ENCODE measurements at regions not wholly inside any gene's neighbourhood (a gene's known extent, or its start where the extent isn't known, plus 50 kb on each side); places are given as distances from the start of the nearest gene placed in this dataset.

DNA sequence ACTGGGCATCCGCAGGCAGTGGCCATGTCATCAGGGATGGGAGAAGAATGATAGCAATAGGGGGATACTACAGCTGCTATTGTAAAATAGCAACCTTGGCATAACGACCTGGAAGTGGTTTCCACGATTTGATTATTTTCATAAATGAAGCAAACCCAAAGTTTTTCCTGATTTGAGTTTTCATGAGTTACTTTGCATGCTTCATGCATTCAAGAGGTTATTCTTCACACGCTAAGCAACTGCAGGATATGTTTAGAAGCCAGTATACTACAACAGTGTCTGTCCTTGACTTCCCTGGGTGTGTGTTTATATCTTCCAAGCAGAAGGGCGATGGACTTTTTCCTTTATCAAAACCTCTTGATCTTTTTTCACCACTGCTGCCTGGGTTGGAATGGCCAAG is 281.1 kb upstream of the DUSP10 start:
- H3K4me3 ChIP-seq (IDR thresholded peaks at IDR 0.05; ENCODE audit: insufficient read depth, low read depth, low read length), result no peak overlapping the region
- H3K4me1 ChIP-seq (ENCODE audit: low read depth, poor library complexity, severe bottlenecking), result peaks cover 7% of the 10 kb centered on the region
- H3K9ac ChIP-seq, result no peak overlapping the region
- no peak overlapping the region for H3K27ac ChIP-seq
- no peak overlapping the region for H2AFZ ChIP-seq (ENCODE audit: low read depth)
- H3K27me3 ChIP-seq (ENCODE audit: insufficient read depth, low read depth), result no peaks in the 10 kb centered on the region
- H3K4me2 ChIP-seq, result no peak overlapping the region
- H4K20me1 ChIP-seq (ENCODE audit: insufficient read depth), result no peaks in the 10 kb centered on the region
- H3K79me2 ChIP-seq (ENCODE audit: insufficient read depth, low read depth), result no peaks in the 10 kb centered on the region
- TF ChIP-seq, protein P1, sequence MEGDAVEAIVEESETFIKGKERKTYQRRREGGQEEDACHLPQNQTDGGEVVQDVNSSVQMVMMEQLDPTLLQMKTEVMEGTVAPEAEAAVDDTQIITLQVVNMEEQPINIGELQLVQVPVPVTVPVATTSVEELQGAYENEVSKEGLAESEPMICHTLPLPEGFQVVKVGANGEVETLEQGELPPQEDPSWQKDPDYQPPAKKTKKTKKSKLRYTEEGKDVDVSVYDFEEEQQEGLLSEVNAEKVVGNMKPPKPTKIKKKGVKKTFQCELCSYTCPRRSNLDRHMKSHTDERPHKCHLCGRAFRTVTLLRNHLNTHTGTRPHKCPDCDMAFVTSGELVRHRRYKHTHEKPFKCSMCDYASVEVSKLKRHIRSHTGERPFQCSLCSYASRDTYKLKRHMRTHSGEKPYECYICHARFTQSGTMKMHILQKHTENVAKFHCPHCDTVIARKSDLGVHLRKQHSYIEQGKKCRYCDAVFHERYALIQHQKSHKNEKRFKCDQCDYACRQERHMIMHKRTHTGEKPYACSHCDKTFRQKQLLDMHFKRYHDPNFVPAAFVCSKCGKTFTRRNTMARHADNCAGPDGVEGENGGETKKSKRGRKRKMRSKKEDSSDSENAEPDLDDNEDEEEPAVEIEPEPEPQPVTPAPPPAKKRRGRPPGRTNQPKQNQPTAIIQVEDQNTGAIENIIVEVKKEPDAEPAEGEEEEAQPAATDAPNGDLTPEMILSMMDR (conservative IDR thresholded peaks at IDR 0.05; ENCODE audit: low read depth, low read length), result no peak
- no peaks in the 10 kb centered on the region for H3K36me3 ChIP-seq (ENCODE audit: insufficient read depth)

DNA sequence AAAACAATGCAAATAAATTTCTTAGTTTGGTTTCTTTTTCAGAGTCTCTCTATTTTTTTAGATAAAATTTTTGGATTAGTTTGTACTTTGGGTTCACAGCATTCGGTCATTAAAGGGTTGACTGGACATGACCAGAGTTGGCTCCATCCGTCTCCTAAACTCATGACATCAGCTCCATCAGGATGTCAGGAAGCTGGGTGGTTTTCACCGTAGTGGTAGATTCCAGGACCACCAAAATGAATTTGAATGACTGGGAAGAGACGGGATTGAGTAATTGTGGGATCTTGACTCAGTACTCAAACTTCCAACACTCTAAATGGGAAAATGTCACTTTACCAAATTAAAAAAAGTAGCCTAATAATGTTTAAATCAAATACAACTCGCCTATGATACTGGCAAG is 279.2 kb upstream of the DUSP10 start:
- no peaks in the 10 kb centered on the region for H3K79me2 ChIP-seq (ENCODE audit: insufficient read depth, low read depth)
- H3K27ac ChIP-seq, result no peak overlapping the region
- H3K9ac ChIP-seq, result no peak overlapping the region
- H3K27me3 ChIP-seq (ENCODE audit: insufficient read depth, low read depth), result no peaks in the 10 kb centered on the region
- no peaks in the 10 kb centered on the region for H3K36me3 ChIP-seq (ENCODE audit: insufficient read depth)
- no peak overlapping the region for H2AFZ ChIP-seq (ENCODE audit: low read depth)
- H3K4me3 ChIP-seq (IDR thresholded peaks at IDR 0.05; ENCODE audit: insufficient read depth, low read depth, low read length), result no peak overlapping the region
- H3K4me1 ChIP-seq (ENCODE audit: low read depth, poor library complexity, severe bottlenecking), result peaks cover 7% of the 10 kb centered on the region
- no peaks in the 10 kb centered on the region for H4K20me1 ChIP-seq (ENCODE audit: insufficient read depth)
- TF ChIP-seq, protein P1 (conservative IDR thresholded peaks at IDR 0.05; ENCODE audit: low read depth, low read length), result no peak
- H3K4me2 ChIP-seq, result no peak overlapping the region

DNA sequence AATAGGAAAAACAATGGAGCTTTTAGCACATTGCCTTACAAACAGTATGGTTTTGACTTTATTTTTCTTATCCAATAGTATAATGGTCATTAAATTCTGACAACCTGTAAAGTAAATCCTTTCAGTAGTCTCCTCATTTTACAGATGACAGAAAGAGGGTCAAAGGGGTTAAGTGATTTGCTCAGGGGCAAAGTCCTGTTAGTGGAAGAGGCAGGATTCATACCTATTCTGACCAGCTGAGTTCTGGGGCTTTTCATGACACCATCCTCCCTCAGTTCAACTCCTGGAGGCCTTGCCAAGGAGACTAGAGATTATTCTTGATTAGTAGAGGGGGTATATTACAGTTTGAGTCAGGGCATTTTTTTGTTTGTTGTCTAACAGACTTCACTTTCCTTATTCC is 278.7 kb upstream of the DUSP10 start:
- Histone ChIP-seq H3K79me2 (ENCODE audit: insufficient read depth, low read depth) (no peaks in the 10 kb centered on the region), H4K20me1 (ENCODE audit: insufficient read depth) (no peaks in the 10 kb centered on the region), H3K4me2 (no peak overlapping the region), H3K27me3 (ENCODE audit: insufficient read depth, low read depth) (no peaks in the 10 kb centered on the region), H2AFZ (ENCODE audit: low read depth) (no peak overlapping the region), H3K27ac (no peak overlapping the region), H3K9ac (no peak overlapping the region), H3K4me3 (IDR thresholded peaks at IDR 0.05; ENCODE audit: insufficient read depth, low read depth, low read length) (no peak overlapping the region), H3K4me1 (ENCODE audit: low read depth, poor library complexity, severe bottlenecking) (peaks cover 7% of the 10 kb centered on the region), H3K36me3 (ENCODE audit: insufficient read depth) (no peaks in the 10 kb centered on the region)
- TF ChIP-seq, protein P1 (conservative IDR thresholded peaks at IDR 0.05; ENCODE audit: low read depth, low read length), result no peak

DNA sequence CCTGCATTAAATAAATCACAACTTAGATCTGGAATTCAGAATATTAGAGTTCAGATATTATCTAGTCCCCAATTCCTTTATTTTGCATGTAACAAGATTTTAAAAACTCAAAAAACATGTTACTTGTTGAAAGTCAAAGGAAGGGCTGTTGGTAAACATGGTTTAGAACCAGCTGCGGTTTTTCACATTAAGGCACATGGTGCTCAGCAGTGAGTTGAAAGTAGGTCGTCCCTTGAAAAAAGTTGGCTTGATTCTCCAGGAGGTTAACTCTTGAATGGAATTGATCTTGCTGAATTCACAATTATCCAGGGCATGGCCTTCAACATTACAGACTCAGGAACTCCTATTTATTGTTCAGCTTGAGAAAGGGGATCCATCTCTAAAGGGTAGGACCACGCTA is 277.1 kb upstream of the DUSP10 start:
- no peaks in the 10 kb centered on the region for H4K20me1 ChIP-seq (ENCODE audit: insufficient read depth)
- H3K4me1 ChIP-seq (ENCODE audit: low read depth, poor library complexity, severe bottlenecking), result peaks cover 7% of the 10 kb centered on the region
- no peak overlapping the region for H3K27ac ChIP-seq
- no peaks in the 10 kb centered on the region for H3K36me3 ChIP-seq (ENCODE audit: insufficient read depth)
- no peaks in the 10 kb centered on the region for H3K27me3 ChIP-seq (ENCODE audit: insufficient read depth, low read depth)
- TF ChIP-seq, protein P1 (conservative IDR thresholded peaks at IDR 0.05; ENCODE audit: low read depth, low read length), result no peak
- no peak overlapping the region for H3K9ac ChIP-seq
- H3K4me3 ChIP-seq (IDR thresholded peaks at IDR 0.05; ENCODE audit: insufficient read depth, low read depth, low read length), result no peak overlapping the region
- H2AFZ ChIP-seq (ENCODE audit: low read depth), result no peak overlapping the region
- no peaks in the 10 kb centered on the region for H3K79me2 ChIP-seq (ENCODE audit: insufficient read depth, low read depth)
- H3K4me2 ChIP-seq, result no peak overlapping the region

Measured in KMS-11 (cell line).